Fibroblast of skin of back (primary cell): ENCODE measurements at regions not wholly inside any gene's neighbourhood (a gene's known extent, or its start where the extent isn't known, plus 50 kb on each side); places are given as distances from the start of the nearest gene placed in this dataset.

Experiments used
- DNase-seq: peaks from one replicate; pipeline ENCODE4 v3.0.0-alpha.2; 2013

DNA sequence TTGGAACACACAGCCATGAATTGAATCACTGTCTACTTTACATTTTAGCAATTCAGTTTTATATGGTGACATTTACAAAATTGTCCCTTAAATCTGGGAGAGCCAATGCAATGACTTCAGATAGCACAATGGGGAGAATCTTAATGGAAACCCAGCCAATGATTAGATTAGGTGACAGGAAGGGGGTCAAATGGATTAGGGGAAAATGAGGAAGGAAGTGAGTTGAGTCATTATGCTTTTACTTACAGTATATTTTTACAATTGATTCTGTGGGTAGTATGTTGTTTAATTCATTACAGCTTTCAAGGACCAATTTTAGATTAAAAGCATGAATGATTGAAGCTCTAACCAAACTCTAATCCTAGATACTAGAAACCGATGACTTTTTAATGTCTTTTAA lies 229.8 kb downstream of the SOX4 start:
- DNase-seq, result no peak

DNA sequence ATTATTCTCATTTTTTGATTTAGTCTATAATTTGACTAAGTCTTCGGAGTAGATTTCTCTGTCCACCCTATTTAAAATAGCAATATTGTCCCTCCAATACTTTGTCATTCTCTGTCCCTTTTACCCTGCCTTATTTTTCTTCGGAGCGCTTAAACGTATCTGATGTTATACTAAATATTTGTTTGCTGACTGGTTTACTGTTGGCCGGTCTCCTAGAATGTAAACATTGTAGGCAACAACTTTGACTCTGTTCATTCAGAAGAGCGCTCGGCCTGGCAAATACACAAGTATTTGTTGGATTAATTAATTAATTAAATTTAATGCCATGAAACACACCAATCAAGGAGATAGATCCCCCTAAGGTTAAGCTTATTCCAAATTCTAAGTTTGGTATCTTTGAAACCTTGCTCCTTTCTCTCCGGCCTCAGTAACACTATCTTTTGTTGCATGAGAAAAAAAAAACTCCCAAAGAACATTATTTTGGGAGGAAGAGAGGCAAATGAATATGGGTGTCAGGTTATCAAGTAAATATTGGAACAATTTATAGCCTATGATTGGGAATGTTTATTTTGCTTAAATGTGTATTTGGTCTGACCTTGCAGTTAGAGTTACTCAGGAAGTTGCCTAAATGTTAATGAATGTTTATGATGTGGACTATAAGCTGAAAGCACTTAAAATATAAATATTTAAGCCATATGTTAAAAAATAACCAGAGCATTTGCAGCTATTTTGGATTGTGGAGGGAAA lies 231.1 kb downstream of the SOX4 start:
- no peak for DNase-seq

DNA sequence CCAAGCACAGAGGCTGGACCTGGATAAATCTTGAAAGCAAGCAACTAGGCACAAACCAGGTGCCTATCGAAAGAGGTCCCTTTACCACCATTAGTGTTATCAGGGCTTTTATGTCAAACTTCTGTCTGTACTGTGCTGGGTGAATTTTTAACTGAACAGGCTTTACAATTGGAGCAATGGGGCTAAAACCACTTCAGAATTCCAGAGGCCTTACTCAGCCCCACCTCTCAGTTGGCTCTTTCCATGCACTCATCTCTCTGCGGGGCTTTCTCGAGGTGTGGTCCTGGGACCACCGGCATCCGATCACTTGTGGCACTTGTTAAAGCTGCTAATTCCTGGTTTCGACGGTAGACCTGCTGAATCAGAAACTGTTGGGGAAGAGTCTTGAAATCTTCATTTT lies 232.5 kb downstream of the SOX4 start:
- DNase-seq, result peak; percentile 52

DNA sequence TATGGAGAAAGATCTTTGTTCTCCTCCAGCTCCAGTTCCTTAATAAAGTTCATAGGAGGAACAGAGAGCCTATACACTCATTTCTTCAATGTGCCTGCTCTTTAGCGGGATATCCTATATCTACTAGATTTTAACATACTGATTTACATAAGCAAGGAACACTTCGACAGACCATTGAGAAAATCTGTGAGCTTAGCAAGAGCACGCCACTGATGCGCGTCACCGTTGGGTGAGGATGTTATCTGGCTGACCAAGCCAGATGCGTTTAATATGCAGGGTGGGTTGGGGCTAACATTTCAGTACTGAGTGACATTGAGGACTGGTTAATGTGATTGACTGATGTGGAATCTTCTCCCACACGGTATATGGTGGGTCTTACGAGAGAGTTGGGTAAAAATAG lies 233.4 kb downstream of the SOX4 start:
- DNase-seq, result no peak

DNA sequence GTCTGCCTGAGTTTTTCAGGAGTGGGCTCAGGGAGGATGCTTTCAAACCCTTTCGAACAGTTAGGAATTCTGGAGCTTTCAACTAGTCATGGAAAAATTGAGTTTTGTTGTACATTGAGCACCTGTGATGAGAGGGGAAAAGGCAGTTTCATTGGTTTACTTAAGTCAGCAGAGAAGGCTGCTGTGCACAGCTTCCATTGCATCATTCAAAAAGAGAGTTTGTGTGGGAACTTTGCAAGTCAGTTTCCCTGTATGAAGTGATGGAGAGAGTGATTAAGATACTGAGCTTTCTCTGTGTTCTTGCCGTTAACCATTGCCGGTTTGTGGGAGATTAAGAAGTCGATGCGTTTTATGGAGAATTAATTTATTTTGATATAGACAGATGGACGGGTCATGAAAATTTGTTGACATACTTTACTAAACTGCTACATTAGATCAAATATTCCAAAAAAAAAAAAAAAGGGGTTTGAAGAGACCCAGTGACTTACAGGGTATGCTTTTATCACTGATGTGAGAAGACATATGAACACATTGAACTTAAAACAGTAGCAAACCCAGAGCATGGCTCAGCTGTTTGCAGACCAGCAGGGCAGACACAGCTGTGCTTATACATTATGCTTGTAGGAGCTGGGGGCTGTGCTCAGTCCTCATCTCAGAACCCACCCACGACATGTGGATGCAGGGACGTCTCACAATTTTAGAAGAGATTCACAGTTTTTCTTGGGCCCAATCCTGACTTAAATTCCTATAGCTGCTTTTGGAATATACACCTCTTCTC lies 234.1 kb downstream of the SOX4 start:
- no peak for DNase-seq

DNA sequence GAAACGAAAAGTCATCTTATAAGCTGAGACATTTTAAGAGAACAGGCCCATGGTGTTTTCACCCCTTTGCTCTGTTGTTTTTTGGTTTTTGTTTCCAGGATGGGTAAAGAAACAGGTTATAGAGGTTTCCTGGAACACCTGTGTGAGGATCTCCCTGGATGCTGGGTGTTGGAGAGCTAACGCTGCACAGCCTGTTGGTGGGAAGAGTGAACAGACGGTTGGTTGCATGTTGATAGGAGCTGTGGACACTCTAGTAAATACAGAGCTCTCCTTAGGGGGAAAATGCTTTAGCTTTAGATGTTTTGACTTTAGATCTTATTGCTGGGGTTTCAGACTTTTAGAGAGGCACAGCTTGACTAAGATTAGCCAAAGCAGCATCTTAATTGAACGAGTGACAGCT lies 235.2 kb downstream of the SOX4 start:
- no peak for DNase-seq

DNA sequence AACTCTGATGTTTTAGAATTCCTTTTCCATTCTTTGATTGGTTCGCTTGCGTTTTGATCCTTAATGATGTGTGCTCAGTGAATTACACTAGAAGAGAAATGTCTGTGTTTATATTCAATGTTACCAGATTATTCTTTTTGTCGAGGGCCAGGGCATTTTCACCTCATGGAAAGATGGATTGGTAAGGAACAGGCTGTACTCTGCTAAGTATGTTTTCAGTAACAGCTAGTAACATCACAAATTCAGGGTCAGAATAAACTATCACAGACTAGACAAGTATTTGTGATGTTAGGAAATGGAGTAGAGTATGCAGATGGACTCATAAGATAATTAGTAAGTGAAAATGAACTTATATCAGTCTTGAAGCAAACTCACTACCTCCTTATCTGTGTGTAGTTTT lies 235.6 kb downstream of the SOX4 start:
- no peak for DNase-seq

DNA sequence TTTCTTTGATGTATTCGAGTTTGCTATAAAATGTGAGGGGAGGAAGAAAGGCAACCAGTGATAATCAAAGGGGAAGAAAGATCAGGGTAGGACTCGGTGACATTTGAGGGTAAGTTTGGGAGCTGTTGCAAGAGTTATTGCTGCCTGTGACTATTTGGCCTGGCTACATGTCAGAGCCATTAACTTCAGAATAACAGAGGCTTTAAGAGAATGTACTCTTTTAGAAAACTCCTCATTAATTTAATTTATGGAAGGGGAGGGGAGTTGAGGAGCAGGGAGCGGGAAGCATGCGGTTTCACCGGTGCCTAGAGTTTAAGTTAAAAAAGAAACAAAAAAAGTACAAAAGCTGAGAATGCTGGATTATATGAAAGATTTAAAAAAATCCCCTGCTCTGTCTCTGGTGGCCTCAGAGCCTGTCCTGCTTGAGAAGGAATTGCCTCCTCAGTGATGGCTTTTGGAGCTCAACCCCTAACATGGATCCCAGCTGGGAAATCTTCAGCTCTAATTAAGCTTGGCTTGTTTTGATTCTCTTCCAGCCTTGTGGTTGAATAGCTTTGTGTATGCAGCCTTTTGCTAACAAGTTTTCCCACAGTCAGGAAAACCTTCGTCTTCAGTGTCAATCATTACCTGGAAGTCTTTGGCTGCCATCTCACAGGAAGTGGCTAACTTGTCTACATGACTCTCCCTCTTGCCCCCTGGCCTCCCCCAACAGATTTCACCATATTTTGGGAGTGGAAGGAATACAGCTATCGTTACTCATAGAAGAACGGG lies 238.2 kb downstream of the SOX4 start:
- DNase-seq, result peak; percentile 55

DNA sequence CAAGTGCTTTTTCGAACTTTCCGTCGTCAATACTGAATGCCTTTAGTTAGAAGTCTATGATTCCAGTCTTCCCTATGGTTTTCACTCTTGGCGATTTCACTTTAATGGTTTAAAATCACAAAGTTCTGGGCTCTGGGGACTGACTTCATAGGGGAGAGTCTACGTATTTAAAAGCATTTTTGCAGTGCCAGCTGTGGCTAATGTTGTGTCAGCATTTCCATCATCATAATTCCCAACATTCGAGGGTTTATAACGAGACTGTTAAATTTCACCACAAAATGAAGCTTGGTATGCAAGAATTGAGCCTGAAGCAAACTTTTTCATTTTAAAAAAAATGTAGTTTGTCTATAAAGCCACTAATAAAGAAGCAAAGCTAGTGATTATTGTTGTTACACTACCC lies 242.7 kb downstream of the SOX4 start:
- no peak for DNase-seq

DNA sequence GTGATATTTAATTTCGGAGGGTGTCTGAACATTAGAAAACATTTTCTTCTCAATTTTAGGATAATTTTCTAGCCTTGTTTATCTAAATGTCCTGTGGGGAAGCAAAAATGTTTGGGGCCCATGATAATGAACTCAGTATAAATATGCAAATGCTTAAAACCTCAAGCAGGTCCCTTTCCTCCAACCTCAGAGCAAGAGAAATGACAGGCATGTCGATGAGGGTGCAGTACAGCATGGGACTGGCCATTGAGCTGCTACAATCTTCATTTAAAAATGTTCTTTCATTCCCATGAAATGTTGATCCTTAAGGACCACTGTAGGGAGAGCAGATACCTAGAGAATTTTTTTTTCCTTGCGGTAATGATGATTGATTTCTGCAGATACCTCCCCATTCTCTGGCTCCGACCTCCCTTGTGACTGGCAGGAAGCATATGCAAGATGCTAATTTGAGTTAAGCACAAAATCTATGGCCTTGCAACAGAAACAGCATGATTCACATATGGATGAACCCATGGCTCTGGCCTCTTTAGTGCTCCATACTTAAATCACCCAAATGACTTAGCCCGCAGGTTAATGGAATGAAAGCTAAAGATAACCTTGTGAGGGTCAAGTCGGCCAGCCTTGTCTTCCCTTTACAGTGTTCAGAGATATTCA lies 243.3 kb downstream of the SOX4 start:
- no peak for DNase-seq

DNA sequence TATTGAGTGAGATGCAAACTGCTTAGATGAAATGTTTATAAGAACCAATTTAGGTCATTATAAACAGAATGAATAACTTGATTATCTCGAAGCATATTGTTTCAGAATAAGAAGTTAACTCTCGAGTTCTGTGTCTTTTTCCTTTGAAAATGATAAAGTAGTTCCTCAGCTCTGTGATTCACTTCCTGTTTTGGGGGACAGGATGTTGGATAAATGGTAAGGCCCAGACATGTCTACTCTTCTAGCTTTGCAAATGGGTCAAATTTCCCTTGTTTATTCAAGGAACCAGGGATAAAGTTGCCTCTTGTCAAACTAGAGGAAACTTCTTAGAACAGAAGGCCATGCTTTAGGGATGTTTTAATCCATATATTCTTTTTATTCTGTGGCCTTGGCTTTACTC lies 246.9 kb downstream of the SOX4 start:
- peak; percentile 60 for DNase-seq

DNA sequence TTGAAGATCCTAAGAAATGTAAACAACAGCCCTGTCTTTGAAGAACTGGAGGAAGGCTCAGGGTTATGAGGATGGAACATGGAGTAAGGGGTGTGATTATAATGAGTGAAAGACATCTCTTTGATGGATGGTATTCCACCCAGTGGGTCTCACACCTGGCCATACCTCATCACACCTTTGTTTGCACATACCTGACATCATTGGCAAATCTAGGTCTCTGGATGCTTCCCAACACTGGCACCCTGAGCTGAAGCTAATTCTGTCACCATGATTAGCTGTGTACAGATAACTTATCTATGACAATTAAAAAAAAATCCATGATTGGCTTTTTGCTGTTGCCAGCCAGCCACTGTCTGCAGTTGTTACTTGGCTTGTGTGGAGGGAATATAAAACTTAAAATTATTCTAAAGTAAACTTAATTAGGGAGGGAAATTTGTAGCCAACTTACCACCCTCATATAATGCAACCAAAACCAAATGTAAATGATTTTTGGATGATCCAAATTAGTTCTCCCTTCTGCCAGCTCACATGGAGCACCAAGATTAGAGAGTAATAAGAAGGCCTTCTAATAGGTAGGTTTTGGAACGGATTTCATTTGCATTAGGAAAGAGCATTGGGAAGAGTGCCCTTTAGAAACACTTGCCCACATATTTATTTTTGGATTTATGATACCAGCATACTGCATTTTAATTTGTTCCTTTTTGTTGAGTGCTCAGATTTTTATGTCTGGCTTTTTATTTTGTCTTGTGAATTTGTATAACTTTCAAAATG lies 249.5 kb downstream of the SOX4 start:
- DNase-seq, result no peak

DNA sequence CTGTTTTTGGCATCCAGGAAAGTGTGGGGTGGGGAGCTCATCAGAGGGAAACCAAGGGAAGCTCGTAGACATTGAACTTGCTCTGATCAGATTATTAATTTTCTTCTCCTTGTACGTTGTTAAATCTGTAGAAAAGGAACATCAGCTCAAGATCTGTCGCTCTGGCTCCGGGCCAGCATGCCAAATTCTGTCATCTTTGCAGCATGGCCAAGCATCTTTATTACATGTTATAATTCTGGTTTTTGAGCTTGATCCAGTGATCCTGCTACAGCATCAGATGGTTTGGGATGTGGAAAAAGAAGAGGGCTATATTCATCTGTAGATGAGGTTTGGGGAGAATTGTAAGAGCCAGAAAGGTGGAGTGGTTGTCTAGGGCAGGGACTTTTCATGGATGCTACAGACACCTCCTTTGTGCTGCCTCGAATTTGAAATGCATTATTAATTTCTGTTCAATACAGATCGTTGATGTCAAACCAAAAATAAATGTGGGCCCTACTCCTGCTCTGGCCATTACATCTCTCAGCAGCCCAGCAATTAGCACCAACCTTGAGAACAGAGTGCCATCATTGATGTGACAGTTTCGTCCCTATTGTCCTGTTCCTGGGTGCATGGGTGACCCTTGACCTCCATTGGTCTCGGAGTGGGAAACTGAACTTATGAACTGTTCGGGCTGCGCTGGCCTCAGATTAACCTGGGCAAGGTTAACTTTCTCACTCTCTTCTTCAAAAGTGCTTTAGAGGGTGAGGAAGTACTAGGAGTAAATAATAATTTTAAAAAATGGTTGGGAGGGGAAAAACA lies 250.8 kb downstream of the SOX4 start:
- no peak for DNase-seq

DNA sequence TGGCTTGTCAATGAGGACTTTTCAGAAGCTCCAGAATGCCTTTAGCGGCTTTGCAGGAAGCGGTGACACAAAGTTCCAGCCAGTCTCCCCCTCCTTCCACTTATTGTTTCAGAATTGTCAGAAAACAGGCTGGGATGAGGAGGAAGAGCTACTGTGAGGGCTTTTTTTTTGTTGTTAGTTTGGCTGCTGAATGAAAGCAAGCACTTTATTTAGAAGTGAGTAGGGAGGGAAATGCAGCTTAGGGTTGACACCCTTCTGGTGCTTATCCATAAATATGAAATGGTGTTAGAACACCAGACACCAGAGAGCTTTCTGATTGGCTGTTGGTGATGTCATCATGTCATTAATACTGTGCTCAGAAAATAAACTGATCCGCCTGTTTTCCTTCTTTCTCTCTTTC lies 251.5 kb downstream of the SOX4 start:
- no peak for DNase-seq

DNA sequence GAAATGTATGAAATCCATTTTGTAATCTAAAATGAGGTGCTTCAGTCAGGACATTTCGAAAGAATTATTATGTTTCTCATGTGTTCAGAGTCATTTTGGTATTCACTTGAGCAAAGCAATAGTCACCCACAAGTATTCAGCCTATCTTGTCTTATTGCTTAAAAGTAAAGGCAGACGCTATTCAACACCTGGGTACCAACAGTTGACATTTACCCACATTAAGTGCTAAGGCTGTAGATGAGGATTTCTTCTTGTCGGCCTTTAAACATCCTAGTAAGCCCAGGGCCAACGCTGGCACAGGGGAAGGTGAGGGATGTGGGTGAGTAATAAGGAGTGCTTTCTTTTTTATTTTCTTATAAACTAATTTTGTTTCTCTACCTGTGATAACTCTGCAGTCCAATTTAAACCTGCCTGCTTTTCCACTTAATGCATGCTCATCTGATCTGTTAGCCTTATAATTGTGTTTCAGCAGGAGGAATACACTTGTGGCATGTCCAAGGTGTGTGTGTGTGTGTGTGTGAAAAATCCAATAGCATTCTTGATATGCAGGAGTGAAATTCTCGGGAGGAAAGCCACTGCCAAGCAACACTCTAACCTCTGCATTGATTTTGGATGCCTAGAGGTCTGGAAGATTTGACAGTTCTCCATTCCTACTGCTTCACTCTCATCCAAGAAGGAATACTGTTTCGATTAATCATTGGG lies 252.0 kb downstream of the SOX4 start:
- DNase-seq, result no peak

DNA sequence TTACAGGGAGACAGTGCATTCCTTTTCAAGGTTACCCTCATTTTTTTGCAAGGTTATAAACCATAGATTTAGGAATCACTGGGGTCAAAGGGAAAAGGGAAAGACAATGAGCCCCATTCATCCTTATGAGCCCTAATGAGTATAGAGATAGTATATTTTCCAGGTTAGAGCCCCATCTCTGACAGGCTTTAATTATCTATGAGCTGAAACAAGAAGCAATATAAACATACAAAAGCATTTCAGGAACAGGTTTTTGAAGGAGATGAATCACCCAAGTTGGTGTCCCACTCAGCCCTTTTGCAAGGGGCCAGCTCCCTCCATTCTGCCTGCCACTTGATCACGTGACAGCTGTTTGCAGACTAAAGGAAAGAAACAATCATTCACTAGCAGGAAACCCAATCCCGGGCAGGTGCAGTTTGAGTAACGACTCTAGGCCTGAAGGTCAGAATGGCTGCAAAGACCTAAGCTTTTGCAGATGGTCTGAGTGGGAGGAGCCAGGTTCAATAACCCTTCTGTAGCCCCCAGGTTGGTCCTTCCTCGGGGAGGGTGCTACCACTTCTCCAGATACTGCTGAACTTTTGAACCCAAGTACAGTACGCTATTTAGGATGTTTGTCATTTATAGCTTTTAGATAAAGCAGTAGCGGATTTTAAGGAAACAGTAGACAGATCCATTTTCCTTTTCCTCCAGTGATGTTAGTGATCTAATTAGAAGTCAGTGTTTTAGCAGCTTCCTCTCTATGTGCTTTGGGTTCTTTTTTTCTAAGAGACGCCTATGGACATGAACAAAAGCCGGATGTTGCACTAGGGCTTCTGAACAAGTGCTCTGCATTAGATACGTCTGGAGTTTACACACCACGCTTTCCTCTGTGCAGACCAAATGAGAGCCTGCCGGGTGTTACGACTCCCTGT lies 253.2 kb downstream of the SOX4 start:
- DNase-seq, result no peak

DNA sequence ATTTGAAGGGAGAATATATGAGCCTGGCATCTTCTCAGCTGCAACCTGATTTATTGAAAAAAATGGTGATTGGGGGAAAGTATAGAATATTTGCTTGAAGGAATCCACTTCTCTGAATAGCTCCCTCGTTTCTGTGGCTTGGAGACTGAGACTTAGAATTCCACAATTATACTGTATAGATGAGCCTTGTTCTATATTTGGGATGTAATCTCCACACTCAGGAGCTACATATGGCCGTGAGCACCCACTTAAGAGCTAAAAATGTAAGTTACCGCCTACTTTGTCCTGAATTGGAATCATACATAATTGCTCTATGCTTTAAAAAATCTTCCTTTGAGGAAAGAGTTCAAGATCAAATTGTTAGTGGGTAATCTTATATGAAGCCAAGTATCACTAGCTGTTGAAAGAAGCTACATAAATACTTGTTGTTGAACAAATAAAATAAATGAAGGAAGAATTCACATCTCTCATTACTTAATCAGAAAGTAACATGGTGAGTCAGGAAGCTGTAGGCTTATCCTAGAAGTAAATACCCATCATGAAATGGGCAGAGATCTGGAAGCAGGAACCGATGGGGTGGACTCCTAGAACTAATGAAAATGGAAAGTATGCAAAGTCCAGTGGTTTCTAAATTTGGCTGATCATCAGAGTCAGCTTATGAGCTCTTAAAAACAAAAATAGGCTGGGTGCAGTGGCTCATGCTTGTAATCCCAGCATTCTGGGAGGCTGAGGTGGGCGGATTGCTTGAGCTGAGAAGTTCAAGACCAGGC lies 254.3 kb downstream of the SOX4 start:
- DNase-seq, result no peak

DNA sequence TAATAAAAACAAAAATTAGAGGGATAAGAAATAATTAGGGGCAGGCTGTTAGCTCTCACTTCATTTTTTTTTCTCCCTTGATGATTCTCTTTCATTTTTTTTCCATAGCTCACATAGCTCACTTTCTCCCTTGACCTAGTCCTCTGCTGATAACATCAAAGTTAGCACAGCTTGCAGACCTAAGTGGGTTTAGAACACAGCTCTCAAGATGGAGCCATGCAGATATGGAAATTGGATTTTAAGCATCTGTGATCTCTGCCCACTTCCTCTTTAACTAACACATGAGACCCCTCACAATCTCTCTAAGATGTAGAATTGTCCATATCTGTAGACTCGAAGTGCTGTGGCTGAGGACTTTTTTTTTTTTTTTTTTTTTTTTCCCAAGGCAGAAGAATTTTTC lies 257.1 kb downstream of the SOX4 start:
- no peak for DNase-seq
